HG03558 (cell line): ENCODE measurements at regions not wholly inside any gene's neighbourhood (a gene's known extent, or its start where the extent isn't known, plus 50 kb on each side); places are given as distances from the start of the nearest gene placed in this dataset.
"Not testable (repeated sequence)": the region's sequence is repeated elsewhere in the genome, so short reads cannot be mapped to it uniquely, and the experiment has no call there.

Experiments used
- ATAC-seq: cut with Tn5 transposase; IDR thresholded peaks from one replicate; pipeline ENCODE4 v1.9.1; 2021; ENCODE audit warnings: moderate number of reproducible peaks; ENCODE audit not compliant: unreplicated experiment; ENCODE audit errors: extremely low read depth

DNA sequence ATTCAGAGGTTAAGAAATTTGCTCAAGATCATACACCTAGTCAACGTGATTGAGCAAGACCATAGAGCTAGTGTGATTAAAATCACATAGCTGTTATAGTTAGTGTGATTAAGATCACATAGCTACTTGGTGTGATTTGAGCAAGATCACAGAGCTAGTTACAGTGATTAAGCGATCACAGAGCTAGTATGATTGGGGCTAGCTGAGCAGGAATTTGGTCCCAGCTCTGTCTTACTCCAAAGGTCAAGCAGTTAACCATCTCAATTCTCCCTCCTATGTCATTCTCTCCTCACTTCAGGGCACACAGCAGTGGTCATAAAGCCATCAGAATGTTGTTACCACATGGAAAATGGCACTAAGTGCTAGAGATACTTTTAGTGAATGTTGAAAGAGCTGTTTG lies 158.2 kb downstream of the SPTSSA start:
- no peak for ATAC-seq

- ATAC-seq: no peak
These were observed 159.4 kb downstream of the SPTSSA start for GRCh38 chr14:34302654-34303053.

GRCh38 chr14:34300882-34301734 lies 160.9 kb downstream of the SPTSSA start:
- no peak for ATAC-seq

DNA sequence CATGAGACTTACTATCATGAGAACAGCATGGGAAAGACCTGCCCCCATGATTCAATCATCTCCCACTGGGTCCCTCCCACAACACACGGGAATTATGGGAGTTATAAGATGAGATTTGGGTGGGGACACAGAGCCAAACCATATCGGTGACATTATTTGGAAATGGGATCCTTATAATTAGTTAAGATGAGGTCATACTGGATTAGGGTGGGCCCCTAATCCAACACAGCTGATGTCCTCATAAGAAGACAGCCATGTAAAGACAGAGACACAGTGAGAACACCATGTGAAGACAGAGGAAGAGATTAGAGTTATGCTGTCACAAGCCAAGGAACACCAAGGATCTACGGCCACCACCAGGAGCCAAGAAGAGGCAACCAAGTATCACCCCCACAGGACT lies 161.7 kb downstream of the SPTSSA start:
- no peak for ATAC-seq

DNA sequence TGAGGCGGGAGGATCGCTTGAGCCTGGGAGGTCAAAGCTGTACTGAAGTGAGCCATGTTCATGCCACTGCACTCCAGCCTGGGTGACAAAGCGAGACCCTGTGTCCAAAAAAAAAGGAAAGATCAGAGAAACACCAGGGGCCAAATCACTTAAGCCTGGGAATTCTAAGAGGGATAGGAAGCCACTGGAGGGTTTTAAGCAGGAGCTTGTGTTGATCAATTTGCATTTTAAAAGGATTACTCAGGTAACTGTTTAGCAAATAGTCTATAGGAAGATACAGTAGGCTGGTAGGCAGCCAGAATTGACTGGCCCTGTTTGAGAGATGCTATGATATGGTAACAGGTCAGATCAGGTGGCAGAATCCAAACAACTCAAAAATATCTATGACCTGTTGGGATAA lies 162.7 kb downstream of the SPTSSA start:
- ATAC-seq: no peak

GRCh38 chr14:34297786-34298520 lies 164.1 kb downstream of the SPTSSA start:
- ATAC-seq: no peak

DNA sequence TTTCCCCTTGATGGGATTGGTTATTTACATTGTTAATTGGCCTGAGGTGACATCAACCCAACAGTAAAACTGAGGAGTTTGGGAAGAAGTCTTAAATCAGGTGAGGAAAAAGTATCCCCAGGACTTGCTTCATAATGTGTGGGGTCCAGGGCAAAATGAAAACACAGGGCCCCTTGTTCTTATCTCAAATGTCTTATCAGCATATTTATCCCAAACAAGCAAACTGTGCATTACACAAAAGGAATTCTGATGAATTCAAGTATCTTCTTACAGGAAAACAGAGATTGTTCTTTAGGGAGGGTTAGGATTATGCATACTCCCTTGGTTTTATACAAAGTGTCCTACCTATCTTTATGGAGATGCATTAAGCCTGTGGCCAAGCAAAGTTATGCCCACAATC lies 178.4 kb downstream of the SPTSSA start:
- no peak for ATAC-seq

GRCh38 chr14:34277191-34277590 lies 184.8 kb downstream of the SPTSSA start:
- ATAC-seq: peak; percentile 65

- ATAC-seq: no peak
These were observed 186.5 kb downstream of the SPTSSA start for GRCh38 chr14:34275530-34275929.

- ATAC-seq: no peak
These were observed 187.0 kb downstream of the SPTSSA start for GRCh38 chr14:34275078-34275477.

DNA sequence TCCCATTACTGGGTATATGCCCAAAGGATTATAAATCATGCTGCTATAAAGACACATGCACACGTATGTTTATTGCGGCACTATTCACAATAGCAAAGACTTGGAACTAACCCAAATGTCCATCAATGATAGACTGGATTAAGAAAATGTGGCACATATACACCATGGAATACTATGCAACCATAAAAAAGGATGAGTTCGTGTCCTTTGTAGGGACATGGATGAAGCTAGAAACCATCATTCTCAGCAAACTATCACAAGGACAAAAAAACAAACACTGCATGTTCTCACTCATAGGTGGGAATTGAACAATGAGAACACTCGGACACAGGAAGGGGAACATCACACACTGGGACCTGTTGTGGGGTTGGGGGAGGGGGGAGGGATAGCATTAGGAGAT lies 188.3 kb downstream of the SPTSSA start:
- not testable (repeated sequence) for ATAC-seq

DNA sequence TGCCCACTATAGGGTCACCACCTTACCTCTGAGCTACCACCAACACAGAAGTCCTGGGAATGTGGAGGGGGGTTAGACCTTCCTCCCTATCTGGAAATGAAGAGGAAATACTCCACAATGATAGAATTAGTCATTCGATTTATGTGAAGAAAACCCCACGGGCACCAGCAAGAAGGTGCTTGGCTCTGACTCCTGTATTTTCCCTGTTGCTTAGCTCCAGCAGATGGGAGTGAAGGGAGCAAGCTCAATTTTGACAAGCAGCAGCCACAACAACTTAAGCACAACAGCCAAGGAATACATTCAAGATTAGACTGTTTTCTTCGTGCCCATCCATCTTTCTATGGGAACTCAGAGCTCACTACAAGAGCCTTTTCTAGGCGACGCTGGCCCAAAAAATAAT lies 191.7 kb downstream of the SPTSSA start:
- ATAC-seq: no peak

GRCh38 chr14:34266344-34266743 lies 195.7 kb downstream of the SPTSSA start:
- ATAC-seq: no peak

DNA sequence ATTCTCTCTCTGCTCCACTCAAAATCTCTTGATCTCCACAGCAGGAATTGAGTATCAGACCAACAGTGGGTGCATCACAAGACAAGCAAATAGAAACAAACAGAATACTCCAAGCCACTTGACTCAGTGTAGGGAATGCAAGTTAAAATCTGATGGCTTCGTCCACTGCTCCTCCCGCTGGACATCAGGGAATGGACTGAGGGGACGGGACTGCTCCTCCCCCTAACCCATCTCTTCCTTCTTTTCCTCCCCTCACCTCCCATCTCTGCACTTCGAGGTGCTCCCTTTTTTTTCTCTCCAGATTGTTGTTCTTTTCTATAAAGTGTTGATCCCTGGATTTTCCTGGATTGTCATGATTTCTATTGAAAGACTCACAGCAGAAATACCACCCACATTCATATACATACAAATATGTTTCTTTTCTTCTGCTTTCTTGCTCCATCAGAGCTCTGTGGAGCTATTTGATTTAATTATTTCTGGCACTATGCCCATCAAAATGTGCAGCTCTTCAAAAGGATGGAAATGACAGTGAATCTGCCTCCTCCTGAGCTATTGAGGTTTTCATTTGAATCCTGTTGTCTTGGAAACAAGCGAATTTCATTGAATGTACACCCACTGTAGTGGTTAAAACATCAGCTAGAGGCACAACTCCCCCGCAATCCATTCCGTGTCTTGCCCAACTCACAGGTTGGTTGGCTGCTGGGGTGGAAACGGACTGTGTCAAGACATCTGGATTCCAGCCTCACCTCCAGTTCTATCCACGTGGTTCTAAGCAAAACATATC lies 199.7 kb downstream of the SPTSSA start:
- ATAC-seq: no peak

DNA sequence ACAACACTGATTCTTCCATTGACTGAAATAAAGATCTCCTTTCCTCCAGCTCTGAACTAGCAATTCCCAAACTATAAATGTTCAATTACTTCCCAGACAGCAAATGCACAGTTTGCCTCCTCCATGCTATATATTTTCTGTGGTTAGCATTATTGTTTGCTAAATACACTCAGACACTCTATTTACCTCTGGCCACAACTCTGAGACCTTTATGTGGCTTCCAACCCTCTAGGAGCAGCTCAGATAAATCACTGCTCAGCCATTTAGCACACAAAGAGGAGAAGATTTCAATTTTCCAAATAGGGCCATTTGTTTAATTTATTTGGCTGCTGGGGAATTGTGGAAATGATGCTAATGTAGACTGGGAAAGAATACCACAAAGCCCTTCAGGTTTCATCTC lies 202.0 kb downstream of the SPTSSA start:
- no peak for ATAC-seq

GRCh38 chr14:34258318-34258717 lies 203.7 kb downstream of the SPTSSA start:
- no peak for ATAC-seq

- no peak for ATAC-seq
These were observed 204.5 kb downstream of the SPTSSA start for GRCh38 chr14:34257505-34257904.

DNA sequence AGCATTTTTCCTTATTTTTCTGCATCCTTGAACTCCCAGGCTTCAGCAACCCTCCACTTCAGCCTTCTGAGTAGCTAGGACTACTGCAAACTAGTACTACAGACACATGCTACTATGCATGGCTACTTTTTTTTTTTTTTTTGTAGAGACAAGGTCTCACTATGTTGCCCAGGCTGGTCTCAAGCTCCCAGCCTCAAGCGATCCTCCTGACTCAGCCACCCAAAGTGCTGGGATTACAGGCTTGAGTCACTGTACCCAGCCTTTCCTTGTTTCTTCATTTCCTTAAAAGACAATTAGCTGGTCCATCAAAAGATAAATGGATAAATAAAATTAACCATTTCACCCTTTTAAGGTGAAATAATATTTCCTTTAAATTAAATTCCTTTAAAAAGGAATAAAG lies 205.8 kb downstream of the SPTSSA start:
- no peak for ATAC-seq

DNA sequence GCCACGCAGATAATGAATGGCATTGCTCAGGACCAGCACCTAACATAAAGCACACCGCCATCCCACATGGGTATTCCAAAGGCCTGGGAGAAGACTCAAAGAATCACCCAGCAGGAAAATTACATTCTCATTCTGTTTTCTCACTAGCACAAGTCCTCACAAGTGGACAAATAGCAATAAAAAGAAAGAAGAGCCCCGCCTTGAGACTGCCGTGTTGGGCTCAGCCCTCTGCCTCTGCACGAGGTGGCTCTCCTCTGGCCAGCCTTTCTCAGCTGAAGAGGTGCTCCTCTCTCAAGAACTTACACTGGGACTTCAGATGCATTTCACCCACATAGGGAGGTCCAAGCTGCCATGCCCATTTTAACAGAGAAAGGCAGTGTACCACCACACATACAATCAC lies 207.5 kb downstream of the SPTSSA start:
- ATAC-seq: no peak

DNA sequence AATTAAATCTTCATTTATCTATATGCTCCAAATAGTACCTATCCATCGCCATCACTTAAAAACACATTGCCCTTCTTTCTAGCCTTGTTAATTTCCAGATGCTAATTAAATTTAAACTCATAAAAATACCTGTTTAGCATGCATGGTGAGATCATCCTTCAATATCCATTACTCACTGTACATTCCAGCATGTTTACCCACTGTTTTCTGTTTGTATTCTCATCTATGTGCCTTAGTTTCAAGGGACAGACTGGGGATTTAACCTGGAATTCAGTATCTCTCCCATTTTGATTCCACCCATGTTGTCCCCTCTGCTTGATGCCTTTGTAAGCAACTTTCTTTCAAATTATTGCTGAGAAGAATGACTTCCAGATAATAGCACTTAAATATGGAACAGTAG lies 208.0 kb downstream of the SPTSSA start:
- ATAC-seq: no peak

DNA sequence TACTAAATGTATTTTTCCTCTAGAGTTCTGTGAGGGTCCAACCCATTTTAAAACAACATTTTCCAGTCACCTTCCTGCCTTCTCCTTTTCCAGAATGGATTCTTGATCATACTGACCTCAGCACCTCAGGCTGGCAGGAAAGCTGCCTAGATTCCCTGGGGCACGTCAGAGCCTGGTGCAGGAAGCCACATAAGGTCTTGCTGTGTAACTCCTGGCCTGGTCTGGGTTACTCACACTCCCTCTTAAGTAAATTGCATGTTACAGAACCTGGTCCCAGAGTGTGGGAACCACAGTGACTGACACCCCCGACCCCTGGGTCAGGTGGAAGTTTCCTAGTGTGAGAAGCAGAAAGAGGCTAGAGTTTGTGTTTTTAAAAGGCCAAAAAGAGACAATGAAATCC lies 209.8 kb downstream of the SPTSSA start:
- no peak for ATAC-seq
